Heart left ventricle (tissue), 13 donors: ENCODE measurements at regions not wholly inside any gene's neighbourhood (a gene's known extent, or its start where the extent isn't known, plus 50 kb on each side); places are given as distances from the start of the nearest gene placed in this dataset.

Experiments used
- POLR2A ChIP-seq, 2 donors: fragments of 450-650 bp; IDR thresholded peaks; one replicate each; pipeline ENCODE4 v1.6.1; 2017; ENCODE audit warnings: antibody characterized with exemption in 2 of 2, mild to moderate bottlenecking in 2 of 2, moderate library complexity in 2 of 2
- TF ChIP-seq, protein P1 (sequence below), 12 donors: fragments of 200-600 bp; sonication (generic) in 4 of 12; IDR thresholded peaks; one replicate each; pipeline versions ENCODE4 v1.5.0 to v1.8.0; 2018 to 2022; ENCODE audit warnings: antibody characterized with exemption in 12 of 12, mild to moderate bottlenecking in 5 of 12
- donor health status: ischemic (EF 13 %, LVEDD 7.1; RV severe dilation, severe dysfunction).
- donor health status: DM: no; HTN: yes; CAD: no.
- donor health status: DM: no; HTN: no; CAD: no.
- donor health status: ischemic (EF 25% LVEDD 6.9; RV normal size, moderate dysfunction).
- donor health status: ischemic (EF 25% LVEDD 5.7; RV mildly dilated, moderate dysfunction).
- donor health status: ischemic (EF 35%, LVEDD 5.7; RV mildly dilated, moderate dysfunction).
- donor health status: nonischemic (EF 11% LVEDD 7.7; RV severe dilation, severe dysfunction).
- donor health status: DM: yes; HTN: yes; CAD: no.
- donor health status: PGD.
- donor health status: ischemic (EF 29% LVEDD 5.4; RV normal size, mild dysfunction).
- donor health status: nonischemic (EF 23%, LVEDD 6.1; RV moderate dilation, normal function).

DNA sequence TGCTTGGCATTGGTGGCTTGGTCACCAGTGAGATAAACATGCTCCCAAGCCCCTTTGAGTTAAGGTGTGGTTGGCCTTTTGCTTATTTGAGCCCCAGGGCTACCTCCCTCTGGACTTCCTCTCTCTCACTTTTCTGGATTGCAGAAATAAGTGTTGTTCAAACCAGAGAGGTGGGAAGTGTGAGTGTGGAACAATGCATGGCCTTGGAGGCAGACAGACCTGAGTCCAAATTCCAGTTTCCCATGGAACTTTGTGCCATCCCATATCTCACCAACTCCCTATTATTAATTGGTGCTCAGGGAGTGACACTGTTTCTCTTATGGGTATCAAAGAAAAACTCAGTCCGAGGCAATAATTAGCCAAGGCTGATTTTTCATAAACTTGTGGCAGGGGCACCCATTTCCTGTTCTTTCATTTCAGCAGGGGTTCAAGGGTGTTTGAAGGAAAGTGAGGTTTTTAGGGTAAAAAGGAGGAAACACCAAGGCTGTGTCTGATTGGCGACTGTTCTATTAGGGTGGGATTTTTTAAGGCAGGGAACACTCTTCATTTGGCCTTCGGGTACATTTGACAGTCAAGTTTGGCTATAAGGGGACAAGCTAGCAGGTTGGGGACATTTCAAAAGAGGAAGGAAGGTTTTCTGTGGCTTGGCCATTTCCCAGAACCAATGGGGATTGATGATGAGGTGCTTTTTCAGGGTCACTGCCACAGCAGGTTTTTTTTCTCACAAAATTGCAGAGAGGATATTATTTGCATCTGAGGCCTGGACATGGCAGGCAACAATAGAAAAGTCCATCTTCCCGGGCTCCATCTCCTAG lies 148.8 kb upstream of the NPY start:
- TF ChIP-seq POLR2A (IDR thresholded peaks at IDR 0.05): no peak
- TF ChIP-seq, protein P1, sequence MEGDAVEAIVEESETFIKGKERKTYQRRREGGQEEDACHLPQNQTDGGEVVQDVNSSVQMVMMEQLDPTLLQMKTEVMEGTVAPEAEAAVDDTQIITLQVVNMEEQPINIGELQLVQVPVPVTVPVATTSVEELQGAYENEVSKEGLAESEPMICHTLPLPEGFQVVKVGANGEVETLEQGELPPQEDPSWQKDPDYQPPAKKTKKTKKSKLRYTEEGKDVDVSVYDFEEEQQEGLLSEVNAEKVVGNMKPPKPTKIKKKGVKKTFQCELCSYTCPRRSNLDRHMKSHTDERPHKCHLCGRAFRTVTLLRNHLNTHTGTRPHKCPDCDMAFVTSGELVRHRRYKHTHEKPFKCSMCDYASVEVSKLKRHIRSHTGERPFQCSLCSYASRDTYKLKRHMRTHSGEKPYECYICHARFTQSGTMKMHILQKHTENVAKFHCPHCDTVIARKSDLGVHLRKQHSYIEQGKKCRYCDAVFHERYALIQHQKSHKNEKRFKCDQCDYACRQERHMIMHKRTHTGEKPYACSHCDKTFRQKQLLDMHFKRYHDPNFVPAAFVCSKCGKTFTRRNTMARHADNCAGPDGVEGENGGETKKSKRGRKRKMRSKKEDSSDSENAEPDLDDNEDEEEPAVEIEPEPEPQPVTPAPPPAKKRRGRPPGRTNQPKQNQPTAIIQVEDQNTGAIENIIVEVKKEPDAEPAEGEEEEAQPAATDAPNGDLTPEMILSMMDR (IDR thresholded peaks at IDR 0.05): no peak
